Vagina (tissue), 2 donors: ENCODE measurements at regions not wholly inside any gene's neighbourhood (a gene's known extent, or its start where the extent isn't known, plus 50 kb on each side); places are given as distances from the start of the nearest gene placed in this dataset.

Experiments used
- DNase-seq, 2 donors: peaks; one replicate each; pipeline ENCODE4 v3.0.0-alpha.2; 2017; ENCODE audit errors: extremely low spot score in 2 of 2
- H3K27ac ChIP-seq: fragments of 200-600 bp; sonication (generic); one replicate; pipeline ENCODE4 v1.5.1; 2019
- H3K27me3 ChIP-seq: fragments of 200-600 bp; sonication (generic); one replicate; pipeline ENCODE4 v1.5.1; 2019
- H3K36me3 ChIP-seq, 2 donors: fragments of 200-600 bp; sonication (generic); one replicate each; pipeline ENCODE4 v1.5.1; 2017 to 2019
- H3K4me1 ChIP-seq: fragments of 200-600 bp; sonication (generic); one replicate; pipeline ENCODE4 v1.5.1; 2019
- H3K4me3 ChIP-seq, 2 donors: fragments of 200-600 bp; sonication (generic); 1 replicate in 1 of 2; 2 replicates in 1 of 2; pipeline ENCODE4 v1.5.1; 2016 to 2019
- H3K9me3 ChIP-seq: fragments of 200-600 bp; sonication (generic); one replicate; pipeline ENCODE4 v1.5.1; 2019
- POLR2A ChIP-seq, 2 donors: fragments of 450-650 bp; IDR thresholded peaks; one replicate each; pipeline ENCODE4 v1.6.1; 2017; ENCODE audit warnings: antibody characterized with exemption in 2 of 2, mild to moderate bottlenecking in 2 of 2, moderate library complexity in 2 of 2
- POLR2AphosphoS5 ChIP-seq, 2 donors: sonication (generic); formaldehyde crosslinking; IDR thresholded peaks; one replicate each; pipeline ENCODE4 v1.9.0; 2017; ENCODE audit warnings: antibody characterized with exemption in 2 of 2, mild to moderate bottlenecking in 2 of 2, low read depth in 1 of 2; ENCODE audit not compliant: insufficient read depth in 1 of 2
- intact Hi-C: fragments of 100-400 bp; cut with DNase I; formaldehyde crosslinking; loops from one replicate; pipeline ENCODE4 v1.15.1; 2023
- TF ChIP-seq, protein P1 (sequence below), 3 experiments: fragments of 450-650 bp in 2 of 3; fragments of 200-600 bp in 1 of 3; sonication (generic) in 1 of 3; IDR thresholded peaks; one replicate each; pipeline ENCODE4 v1.5.1; 2017 to 2019; ENCODE audit warnings: antibody characterized with exemption in 3 of 3, mild to moderate bottlenecking in 2 of 3, moderate library complexity in 2 of 3

DNA sequence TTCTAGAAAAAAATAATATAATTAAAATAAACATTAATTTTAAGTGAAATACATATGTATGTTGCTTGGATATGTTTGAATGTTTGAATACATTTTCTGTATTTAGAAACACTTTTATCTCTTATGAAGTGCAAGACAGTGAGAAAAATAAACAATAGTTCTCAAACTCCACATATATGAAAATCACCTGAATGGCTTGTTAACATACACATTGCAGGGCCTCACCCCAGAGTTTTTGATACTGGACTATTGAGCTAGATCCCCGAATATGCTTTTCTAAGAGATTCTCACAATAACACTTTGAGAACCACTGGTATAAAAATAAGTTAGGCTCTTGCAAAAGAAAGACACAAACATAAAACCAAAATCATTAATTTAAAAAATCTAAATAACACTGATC lies 1570.3 kb upstream of the PRR20A start:
- TF ChIP-seq, protein P1, sequence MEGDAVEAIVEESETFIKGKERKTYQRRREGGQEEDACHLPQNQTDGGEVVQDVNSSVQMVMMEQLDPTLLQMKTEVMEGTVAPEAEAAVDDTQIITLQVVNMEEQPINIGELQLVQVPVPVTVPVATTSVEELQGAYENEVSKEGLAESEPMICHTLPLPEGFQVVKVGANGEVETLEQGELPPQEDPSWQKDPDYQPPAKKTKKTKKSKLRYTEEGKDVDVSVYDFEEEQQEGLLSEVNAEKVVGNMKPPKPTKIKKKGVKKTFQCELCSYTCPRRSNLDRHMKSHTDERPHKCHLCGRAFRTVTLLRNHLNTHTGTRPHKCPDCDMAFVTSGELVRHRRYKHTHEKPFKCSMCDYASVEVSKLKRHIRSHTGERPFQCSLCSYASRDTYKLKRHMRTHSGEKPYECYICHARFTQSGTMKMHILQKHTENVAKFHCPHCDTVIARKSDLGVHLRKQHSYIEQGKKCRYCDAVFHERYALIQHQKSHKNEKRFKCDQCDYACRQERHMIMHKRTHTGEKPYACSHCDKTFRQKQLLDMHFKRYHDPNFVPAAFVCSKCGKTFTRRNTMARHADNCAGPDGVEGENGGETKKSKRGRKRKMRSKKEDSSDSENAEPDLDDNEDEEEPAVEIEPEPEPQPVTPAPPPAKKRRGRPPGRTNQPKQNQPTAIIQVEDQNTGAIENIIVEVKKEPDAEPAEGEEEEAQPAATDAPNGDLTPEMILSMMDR (IDR thresholded peaks at IDR 0.05) = no peak
- TF ChIP-seq POLR2AphosphoS5 (IDR thresholded peaks at IDR 0.05; ENCODE audit: insufficient read depth in 1 of 2, low read depth in 1 of 2) (no peak), POLR2A (IDR thresholded peaks at IDR 0.05) (no peak)
- H3K9me3 ChIP-seq = no peaks in the 10 kb centered on the region
- no peaks in the 10 kb centered on the region for H3K36me3 ChIP-seq
- no peak overlapping the region for H3K4me3 ChIP-seq
- H3K4me1 ChIP-seq = no peaks in the 10 kb centered on the region
- no peaks in the 10 kb centered on the region for H3K27me3 ChIP-seq
- H3K27ac ChIP-seq = no peak overlapping the region
- intact Hi-C loops = no loop called here
- no peak for DNase-seq

DNA sequence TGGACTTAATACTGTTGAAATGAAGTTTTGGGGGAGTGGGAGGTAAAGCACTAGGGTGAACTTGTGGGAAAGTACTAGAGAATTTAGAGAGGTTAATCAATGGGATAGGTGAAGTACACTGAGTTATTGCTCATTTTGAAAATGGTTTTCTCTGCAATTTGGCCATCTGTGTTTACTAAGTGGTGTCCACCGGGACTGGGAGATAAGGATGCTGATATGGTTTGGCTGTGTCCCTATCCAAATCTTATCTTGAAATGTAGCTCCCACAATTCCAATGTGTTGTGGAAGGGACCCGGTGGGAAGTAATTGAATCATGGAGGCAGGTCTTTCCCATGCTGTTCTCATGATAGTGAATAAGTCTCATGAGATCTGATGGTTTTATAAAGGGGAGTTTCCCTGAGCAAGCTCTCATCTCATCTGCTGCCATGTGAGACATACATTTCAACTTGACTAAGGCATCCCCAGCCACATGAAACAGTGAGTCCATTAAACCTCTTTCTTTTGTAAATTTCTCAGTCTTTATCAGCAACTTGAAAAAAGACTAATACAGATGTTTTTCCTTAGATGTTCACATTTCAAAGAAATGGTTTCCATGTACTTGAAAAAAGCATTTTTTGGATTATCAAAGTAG lies 1569.4 kb upstream of the PRR20A start:
- H3K4me3 ChIP-seq = no peak overlapping the region
- H3K27me3 ChIP-seq = no peaks in the 10 kb centered on the region
- no peak for DNase-seq
- TF ChIP-seq, protein P1 (IDR thresholded peaks at IDR 0.05) = no peak
- TF ChIP-seq POLR2A (IDR thresholded peaks at IDR 0.05) (no peak), POLR2AphosphoS5 (IDR thresholded peaks at IDR 0.05; ENCODE audit: insufficient read depth in 1 of 2, low read depth in 1 of 2) (no peak)
- H3K27ac ChIP-seq = no peak overlapping the region
- H3K4me1 ChIP-seq = no peaks in the 10 kb centered on the region
- intact Hi-C loops = no loop called here
- H3K9me3 ChIP-seq = no peaks in the 10 kb centered on the region
- H3K36me3 ChIP-seq = no peaks in the 10 kb centered on the region

DNA sequence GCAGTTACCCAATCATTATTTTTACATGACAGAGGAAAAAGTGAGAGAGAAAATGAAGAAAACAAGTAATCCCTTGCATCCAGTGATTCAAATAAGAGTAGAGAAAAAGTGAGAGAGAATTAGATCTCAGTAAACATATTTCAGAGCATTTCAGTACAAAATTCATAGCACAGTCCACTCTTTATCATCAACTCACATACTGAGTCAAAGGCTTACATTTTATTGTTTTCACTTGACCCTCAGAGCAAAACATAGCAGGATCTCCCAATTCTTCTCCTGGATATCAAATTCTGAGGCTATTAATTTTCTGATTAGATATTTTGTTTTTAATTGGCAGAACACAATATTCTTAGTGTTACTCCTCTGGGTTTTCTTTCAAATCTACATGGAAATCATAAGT lies 1568.3 kb upstream of the PRR20A start:
- Histone ChIP-seq H3K27me3 (no peaks in the 10 kb centered on the region), H3K4me1 (no peaks in the 10 kb centered on the region), H3K4me3 (no peak overlapping the region), H3K36me3 (no peaks in the 10 kb centered on the region), H3K9me3 (no peaks in the 10 kb centered on the region), H3K27ac (no peak overlapping the region)
- DNase-seq = no peak
- TF ChIP-seq, protein P1 (IDR thresholded peaks at IDR 0.05) = no peak
- no peak for TF ChIP-seq POLR2AphosphoS5 (IDR thresholded peaks at IDR 0.05; ENCODE audit: insufficient read depth in 1 of 2, low read depth in 1 of 2)
- TF ChIP-seq POLR2A (IDR thresholded peaks at IDR 0.05) = no peak
- intact Hi-C loops = no loop called here

DNA sequence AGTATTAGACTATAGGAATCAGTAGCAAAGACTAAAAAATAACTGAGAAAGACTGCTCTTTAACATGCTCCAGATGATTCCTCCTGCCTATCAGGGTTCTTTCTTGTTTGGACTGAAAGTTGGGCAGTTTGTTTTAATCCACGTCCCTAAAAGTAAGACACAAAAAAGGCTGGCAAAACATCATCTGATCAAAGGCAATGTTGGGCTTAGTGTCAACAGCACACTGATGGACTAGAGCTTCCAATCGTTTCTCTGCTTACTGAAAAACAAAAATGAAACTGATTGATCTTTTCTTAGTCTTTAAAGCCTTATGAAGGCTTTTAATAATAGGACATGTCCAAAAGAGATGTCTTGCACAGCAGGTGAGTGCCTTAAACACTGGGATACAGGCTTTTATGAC lies 1567.9 kb upstream of the PRR20A start:
- no peak overlapping the region for H3K27ac ChIP-seq
- TF ChIP-seq POLR2AphosphoS5 (IDR thresholded peaks at IDR 0.05; ENCODE audit: insufficient read depth in 1 of 2, low read depth in 1 of 2) (no peak), POLR2A (IDR thresholded peaks at IDR 0.05) (no peak)
- TF ChIP-seq, protein P1 (IDR thresholded peaks at IDR 0.05) = no peak
- no peaks in the 10 kb centered on the region for H3K9me3 ChIP-seq
- intact Hi-C loops = no loop called here
- no peak for DNase-seq
- H3K4me1 ChIP-seq = no peaks in the 10 kb centered on the region
- no peaks in the 10 kb centered on the region for H3K27me3 ChIP-seq
- H3K4me3 ChIP-seq = no peak overlapping the region
- no peaks in the 10 kb centered on the region for H3K36me3 ChIP-seq

DNA sequence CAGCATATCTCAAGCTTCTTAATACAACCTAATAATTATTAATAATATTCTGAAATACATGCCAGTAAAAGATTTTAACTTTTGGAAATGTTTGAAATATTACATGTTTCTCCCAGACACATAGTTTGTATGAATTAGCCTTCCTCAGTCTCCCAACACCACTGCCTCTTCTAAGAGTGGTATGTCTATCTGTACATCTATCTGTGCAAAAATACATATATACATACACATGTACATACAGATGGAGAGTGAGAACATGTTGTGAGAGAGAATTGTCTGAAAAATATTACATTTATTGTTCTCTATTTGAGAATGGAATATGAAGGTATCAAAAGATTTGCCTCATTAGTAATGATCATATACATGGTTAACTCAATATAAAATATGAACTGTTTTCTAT lies 1567.2 kb upstream of the PRR20A start:
- TF ChIP-seq, protein P1 (IDR thresholded peaks at IDR 0.05) = no peak
- TF ChIP-seq POLR2A (IDR thresholded peaks at IDR 0.05) = no peak
- H3K4me1 ChIP-seq = no peaks in the 10 kb centered on the region
- no peaks in the 10 kb centered on the region for H3K27me3 ChIP-seq
- H3K27ac ChIP-seq = no peak overlapping the region
- no peaks in the 10 kb centered on the region for H3K9me3 ChIP-seq
- no peaks in the 10 kb centered on the region for H3K36me3 ChIP-seq
- no peak for DNase-seq
- intact Hi-C loops = no loop called here
- no peak overlapping the region for H3K4me3 ChIP-seq
